GM19463 (cell line): ENCODE measurements at regions not wholly inside any gene's neighbourhood (a gene's known extent, or its start where the extent isn't known, plus 50 kb on each side); places are given as distances from the start of the nearest gene placed in this dataset.

ENCODE experiments used
- ATAC-seq: cut with Tn5 transposase; IDR thresholded peaks from one replicate; pipeline ENCODE4 v1.9.1; 2021; ENCODE audit warnings: mild to moderate bottlenecking, moderate library complexity; ENCODE audit not compliant: unreplicated experiment

GRCh38 chr14:101224356-101225156 is 321.0 kb upstream of the RTL1 start:
- no peak for ATAC-seq

GRCh38 chr14:101225157-101226152 is 321.9 kb upstream of the RTL1 start:
- no peak for ATAC-seq

GRCh38 chr14:101226265-101226602 is 322.7 kb upstream of the RTL1 start:
- no peak for ATAC-seq

GRCh38 chr14:101226603-101227425 is 323.3 kb upstream of the RTL1 start:
- ATAC-seq = no peak

- no peak for ATAC-seq
These were observed 324.4 kb upstream of the RTL1 start for GRCh38 chr14:101227611-101228594.

- no peak for ATAC-seq
These were observed 325.5 kb upstream of the RTL1 start for GRCh38 chr14:101228949-101229541.

- ATAC-seq = no peak
These were observed 326.1 kb upstream of the RTL1 start for GRCh38 chr14:101229666-101230065.

- no peak for ATAC-seq
These were observed 326.8 kb upstream of the RTL1 start for GRCh38 chr14:101230161-101230850.

- ATAC-seq = no peak
These were observed 327.5 kb upstream of the RTL1 start for GRCh38 chr14:101230851-101231550.

GRCh38 chr14:101231828-101232227 is 328.3 kb upstream of the RTL1 start:
- no peak for ATAC-seq

- ATAC-seq = no peak
These were observed 328.8 kb upstream of the DIO3 start for GRCh38 chr14:101232340-101233020.

GRCh38 chr14:101233021-101233366 is 328.3 kb upstream of the DIO3 start:
- no peak for ATAC-seq

GRCh38 chr14:101233391-101233790 is 327.9 kb upstream of the DIO3 start:
- ATAC-seq = no peak

GRCh38 chr14:101233808-101234207 is 327.5 kb upstream of the DIO3 start:
- ATAC-seq = no peak

- no peak for ATAC-seq
These were observed 326.9 kb upstream of the DIO3 start for GRCh38 chr14:101234244-101234937.

GRCh38 chr14:101234999-101235334 is 326.3 kb upstream of the DIO3 start:
- ATAC-seq = no peak

GRCh38 chr14:101235335-101236103 is 325.8 kb upstream of the DIO3 start:
- ATAC-seq = no peak
